Omental fat pad (tissue), 3 donors: ENCODE measurements at regions not wholly inside any gene's neighbourhood (a gene's known extent, or its start where the extent isn't known, plus 50 kb on each side); places are given as distances from the start of the nearest gene placed in this dataset.
A peak's percentile ranks its signal among the peaks of the same experiment; 100 is the strongest.

ENCODE experiments used
- ATAC-seq: fragments of 150-250 bp; one replicate; pipeline ENCODE4 v1.9.1; 2016; ENCODE audit warnings: mild to moderate bottlenecking, moderate library complexity; ENCODE audit not compliant: low FRiP score
- DNase-seq: peaks from one replicate; pipeline ENCODE4 v3.0.0-alpha.2; 2019; ENCODE audit warnings: low spot score
- CTCF ChIP-seq, 3 donors: fragments of 450-650 bp; IDR thresholded peaks; one replicate each; pipeline ENCODE4 v1.5.1; 2016 to 2017; ENCODE audit warnings: antibody characterized with exemption in 3 of 3, mild to moderate bottlenecking in 3 of 3, moderate library complexity in 2 of 3

DNA sequence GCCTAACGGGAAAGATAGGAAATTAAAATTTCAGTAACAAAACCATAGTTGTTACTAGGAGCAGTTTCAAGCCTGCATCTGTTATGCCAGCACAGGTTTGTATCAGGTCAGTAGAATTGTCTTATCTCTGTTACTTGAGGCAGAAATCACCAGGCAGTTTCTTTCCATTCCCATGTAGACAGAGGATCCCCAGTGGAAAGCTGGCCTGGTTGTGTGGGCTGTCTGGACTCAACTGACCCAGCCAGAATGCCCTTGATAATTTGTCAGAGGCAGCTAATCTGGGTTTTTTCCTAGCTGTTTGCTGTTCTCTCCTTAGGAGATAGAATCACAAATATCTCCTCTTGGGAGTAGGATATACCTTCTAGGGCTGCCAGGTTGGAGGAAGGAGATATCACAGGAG, 1044.7 kb downstream of the IGSF11 start:
- no peak for TF ChIP-seq CTCF (IDR thresholded peaks at IDR 0.05)
- no peak for ATAC-seq

DNA sequence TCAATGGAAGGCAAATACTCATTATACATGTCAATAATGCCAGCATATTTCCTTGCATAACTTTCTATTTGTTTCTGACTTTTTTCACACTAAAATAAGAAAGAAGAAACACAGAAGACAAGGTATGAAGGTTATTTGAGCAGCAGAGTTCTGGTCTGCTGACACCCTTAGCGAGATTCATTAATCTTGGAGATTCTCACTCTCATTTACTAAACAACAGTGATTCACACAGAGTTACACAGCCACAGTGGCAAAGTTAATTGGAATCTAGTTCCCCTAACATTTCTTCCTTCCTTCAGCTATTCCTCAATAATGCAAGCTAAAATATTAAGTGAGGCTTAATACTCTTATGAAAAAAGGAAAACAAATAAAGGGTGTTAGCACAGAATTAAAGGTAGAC, 1044.0 kb downstream of the IGSF11 start:
- DNase-seq (no peak), ATAC-seq (no peak)
- TF ChIP-seq CTCF (IDR thresholded peaks at IDR 0.05), result no peak

More for the DNA sequence above, 1044.7 kb downstream of the IGSF11 start:
- DNase-seq, result no peak

DNA sequence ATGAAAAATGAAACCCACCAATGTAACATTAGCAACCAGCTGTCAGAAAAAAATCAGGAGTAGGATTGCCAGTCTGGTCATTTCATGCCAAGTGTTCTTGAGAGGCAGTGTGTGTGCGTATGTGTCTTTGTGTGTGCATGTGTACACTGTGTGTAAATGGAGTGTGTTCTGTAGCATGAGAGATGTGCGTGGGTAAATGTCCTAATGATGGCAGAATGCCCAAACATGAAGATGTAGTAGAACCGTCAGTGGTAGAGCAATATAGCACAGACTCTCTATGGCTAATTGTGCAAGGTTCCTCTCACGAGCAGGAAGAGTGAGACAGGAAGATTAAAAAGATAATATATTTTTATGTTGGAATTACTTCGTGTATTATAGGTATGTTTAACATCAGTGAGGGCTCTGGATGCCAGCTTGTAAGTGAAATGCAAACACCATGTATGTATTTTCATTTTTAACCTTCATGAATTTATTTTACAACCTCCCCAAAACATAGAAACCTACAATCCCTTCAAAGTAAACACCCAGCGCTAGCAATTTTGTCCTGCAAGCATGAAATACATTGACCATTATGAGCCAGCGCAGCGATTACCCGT, 1038.7 kb downstream of the IGSF11 start:
- DNase-seq (no peak), ATAC-seq (no peak)
- TF ChIP-seq CTCF (IDR thresholded peaks at IDR 0.05), result no peak

DNA sequence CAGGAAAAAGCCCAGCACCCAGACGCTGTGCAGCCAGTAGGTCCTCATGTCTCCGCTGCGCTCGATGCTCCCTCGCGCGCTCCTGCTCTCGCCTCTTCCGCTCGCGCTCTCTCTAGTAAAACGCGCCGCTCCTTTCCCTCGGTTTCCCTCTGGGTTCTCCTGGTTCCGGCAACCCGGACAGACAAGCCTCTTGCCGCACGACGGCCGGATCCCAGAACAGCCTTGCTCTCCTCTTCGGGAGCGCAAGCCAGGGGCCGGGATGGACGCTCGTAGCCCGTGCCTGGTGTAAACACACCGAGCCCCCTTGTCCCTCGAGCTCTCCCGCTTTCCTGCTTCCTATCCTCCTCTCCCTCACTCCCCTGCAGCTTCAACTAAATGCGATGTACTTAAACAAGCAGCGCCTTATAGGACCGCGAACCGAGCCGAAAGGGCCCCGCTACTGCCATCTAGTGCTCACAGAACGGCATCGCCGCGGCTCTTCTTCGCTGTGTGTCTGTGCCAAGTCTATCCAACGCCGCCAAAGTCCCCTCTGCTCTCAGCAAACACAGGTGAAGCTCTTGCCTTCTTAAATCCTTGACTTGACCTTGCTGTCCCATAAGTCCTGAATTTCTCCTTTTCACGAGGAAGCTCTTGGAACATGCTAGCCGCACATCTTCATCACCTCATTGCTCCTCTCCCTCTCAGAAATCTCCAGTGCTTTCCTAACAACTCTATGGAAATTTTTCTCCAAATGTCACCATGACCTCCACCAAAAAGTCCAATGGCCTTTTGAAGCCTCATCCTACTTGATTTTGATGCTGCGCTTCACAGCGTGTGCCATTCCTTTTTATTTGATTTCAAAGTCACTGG, 1037.2 kb downstream of the IGSF11 start:
- ATAC-seq, result peak; percentile 90
- peak; percentile 54 for DNase-seq
- peak in 1 of 3 donors; percentile 17 for TF ChIP-seq CTCF (IDR thresholded peaks at IDR 0.05)

- ATAC-seq (no peak), DNase-seq (no peak)
- no peak for TF ChIP-seq CTCF (IDR thresholded peaks at IDR 0.05)
Observed at GRCh38 chr3:117998071-117998470, 1036.6 kb downstream of the IGSF11 start.

GRCh38 chr3:118000219-118000618, 1034.4 kb downstream of the IGSF11 start:
- ATAC-seq (no peak), DNase-seq (no peak)
- TF ChIP-seq CTCF (IDR thresholded peaks at IDR 0.05), result no peak

- ATAC-seq, result no peak
- no peak for DNase-seq
- no peak for TF ChIP-seq CTCF (IDR thresholded peaks at IDR 0.05)
Observed at GRCh38 chr3:118001380-118001779, 1033.3 kb downstream of the IGSF11 start.
